BE2C (cell line): ENCODE measurements at regions not wholly inside any gene's neighbourhood (a gene's known extent, or its start where the extent isn't known, plus 50 kb on each side); places are given as distances from the start of the nearest gene placed in this dataset.

ENCODE experiments used
- DNase-seq: peaks from one replicate; pipeline ENCODE4 v3.0.0-alpha.2; 2020
- H3K27me3 ChIP-seq: fragments of 250-450 bp; sonication (Bioruptor Pico); 2 replicates; pipeline ENCODE4 v1.5.1; 2020; ENCODE audit warnings: mild to moderate bottlenecking
- H3K36me3 ChIP-seq: fragments of 250-450 bp; sonication (Bioruptor Pico); 2 replicates; pipeline ENCODE4 v1.5.1; 2020; ENCODE audit warnings: mild to moderate bottlenecking
- H3K4me1 ChIP-seq: fragments of 250-450 bp; sonication (Bioruptor Pico); 2 replicates; pipeline ENCODE4 v1.5.1; 2020
- H3K4me3 ChIP-seq: 2 replicates; pipeline ENCODE4 v1.5.1; 2011; ENCODE audit warnings: low read depth, low read length
- H3K9me3 ChIP-seq: fragments of 250-450 bp; sonication (Bioruptor Pico); 2 replicates; pipeline ENCODE4 v1.5.1; 2020
- TF ChIP-seq, protein P1 (sequence below): IDR thresholded peaks from 2 replicates; pipeline ENCODE4 v1.5.1; 2012; ENCODE audit warnings: mild to moderate bottlenecking, low read depth, low read length

DNA sequence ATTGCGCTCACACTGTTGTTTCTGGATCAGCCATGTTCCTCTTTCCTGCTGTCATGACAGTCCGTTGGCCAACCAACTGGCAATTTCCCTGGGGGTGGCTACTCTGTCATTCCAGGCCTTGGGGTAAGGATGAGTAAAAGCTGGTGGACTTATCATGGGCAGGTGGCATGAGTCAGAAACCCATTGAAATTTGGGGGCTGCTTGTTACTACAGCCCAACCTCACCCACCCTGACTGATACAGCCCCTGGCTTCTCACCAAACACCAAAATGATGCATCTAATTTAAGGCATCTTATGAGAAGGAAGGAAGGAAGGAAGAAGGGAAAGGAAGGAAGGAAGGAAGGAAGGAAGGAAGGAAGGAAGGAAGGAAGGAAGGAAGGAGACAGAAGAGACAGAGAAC, 53.9 kb upstream of the CRHR1 start:
- Histone ChIP-seq H3K9me3 (no peaks in the 10 kb centered on the region; the same call in 1 of the 2 replicates), H3K36me3 (no peaks in the 10 kb centered on the region), H3K4me1 (no peaks in the 10 kb centered on the region), H3K4me3 (no peak overlapping the region), H3K27me3 (peaks cover 10% of the 10 kb centered on the region)
- DNase-seq = no peak
- TF ChIP-seq, protein P1, sequence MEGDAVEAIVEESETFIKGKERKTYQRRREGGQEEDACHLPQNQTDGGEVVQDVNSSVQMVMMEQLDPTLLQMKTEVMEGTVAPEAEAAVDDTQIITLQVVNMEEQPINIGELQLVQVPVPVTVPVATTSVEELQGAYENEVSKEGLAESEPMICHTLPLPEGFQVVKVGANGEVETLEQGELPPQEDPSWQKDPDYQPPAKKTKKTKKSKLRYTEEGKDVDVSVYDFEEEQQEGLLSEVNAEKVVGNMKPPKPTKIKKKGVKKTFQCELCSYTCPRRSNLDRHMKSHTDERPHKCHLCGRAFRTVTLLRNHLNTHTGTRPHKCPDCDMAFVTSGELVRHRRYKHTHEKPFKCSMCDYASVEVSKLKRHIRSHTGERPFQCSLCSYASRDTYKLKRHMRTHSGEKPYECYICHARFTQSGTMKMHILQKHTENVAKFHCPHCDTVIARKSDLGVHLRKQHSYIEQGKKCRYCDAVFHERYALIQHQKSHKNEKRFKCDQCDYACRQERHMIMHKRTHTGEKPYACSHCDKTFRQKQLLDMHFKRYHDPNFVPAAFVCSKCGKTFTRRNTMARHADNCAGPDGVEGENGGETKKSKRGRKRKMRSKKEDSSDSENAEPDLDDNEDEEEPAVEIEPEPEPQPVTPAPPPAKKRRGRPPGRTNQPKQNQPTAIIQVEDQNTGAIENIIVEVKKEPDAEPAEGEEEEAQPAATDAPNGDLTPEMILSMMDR = no peak

DNA sequence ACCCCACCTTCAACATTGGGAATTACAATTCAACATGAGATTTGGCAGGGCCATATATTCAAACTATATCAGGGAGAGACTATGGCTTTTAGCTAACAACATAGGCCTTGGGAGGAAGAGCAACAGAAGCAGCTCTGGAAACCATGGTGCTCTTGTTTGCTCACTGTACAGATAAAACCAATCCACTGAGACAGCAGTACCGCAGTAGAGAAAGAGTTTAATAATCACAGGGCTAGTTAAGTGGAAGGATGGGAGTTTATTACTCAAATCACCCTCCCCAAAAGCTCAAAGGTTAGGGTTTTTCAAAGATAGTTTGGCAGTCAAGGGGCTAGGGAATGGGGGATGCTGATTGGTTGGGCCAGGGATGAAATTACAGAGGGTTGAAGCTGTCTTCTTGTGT, 52.7 kb upstream of the CRHR1 start:
- TF ChIP-seq, protein P1 = no peak
- no peaks in the 10 kb centered on the region for H3K4me1 ChIP-seq

DNA sequence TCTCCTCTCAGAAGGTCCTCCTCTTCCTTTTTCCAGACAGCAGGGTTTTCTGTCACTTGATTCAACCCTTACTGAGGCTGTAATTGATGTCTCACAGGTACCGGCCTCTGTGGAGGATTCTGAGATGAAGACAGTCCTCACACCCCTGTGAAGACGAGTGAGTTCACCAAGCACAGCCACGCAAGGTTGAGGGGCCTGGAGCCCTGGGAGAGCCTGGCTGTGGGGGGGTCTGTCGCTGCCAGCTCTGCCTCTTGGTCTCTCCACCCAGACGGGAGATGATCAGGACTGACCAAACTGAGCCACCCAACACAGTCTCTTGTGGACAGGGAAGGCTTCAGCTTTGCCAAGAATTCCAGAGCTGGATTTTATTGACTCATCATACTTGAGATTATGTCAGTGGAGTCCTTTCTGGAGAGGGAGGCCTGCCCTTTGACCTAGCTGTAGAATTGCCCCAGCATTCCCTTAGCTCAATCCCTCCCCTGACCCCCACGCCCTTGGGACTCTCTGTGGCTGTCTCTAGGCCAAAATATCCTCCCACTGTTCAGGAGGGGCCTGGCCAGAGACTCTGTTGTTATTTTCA, 51.1 kb upstream of the CRHR1 start:
- Histone ChIP-seq H3K27me3 (no peaks in the 10 kb centered on the region), H3K4me3 (no peak overlapping the region), H3K4me1 (no peaks in the 10 kb centered on the region), H3K9me3 (no peaks in the 10 kb centered on the region; the same call in 1 of the 2 replicates), H3K36me3 (no peaks in the 10 kb centered on the region)
- TF ChIP-seq, protein P1 = no peak
- no peak for DNase-seq

More for the DNA sequence above, 52.7 kb upstream of the CRHR1 start:
- Histone ChIP-seq H3K27me3 (peaks cover 8% of the 10 kb centered on the region), H3K4me3 (no peak overlapping the region), H3K9me3 (no peaks in the 10 kb centered on the region; the same call in 1 of the 2 replicates), H3K36me3 (no peaks in the 10 kb centered on the region)
- DNase-seq = no peak

DNA sequence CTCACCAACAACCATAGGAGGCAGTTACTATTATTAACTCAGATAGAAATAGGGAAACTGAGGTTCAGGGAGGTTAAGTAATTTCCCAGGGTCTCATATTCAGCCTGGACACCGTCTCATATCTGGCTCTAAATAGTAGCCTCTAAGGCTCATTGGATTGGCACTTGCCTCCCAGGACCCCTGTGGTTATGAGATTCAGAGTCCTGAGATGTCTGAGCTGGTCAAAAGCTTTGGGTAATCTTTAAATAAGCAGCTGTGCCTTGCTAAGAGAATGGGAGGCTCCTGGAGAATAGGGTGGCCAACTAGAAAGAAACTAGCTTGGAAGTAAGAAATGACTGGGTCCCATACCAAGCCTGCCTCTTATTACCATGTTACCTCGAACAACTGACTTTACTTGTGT, 50.3 kb upstream of the CRHR1 start:
- H3K36me3 ChIP-seq = no peaks in the 10 kb centered on the region
- H3K27me3 ChIP-seq = no peaks in the 10 kb centered on the region
- TF ChIP-seq, protein P1 = no peak
- no peaks in the 10 kb centered on the region; the same call in 1 of the 2 replicates for H3K9me3 ChIP-seq
- no peak overlapping the region for H3K4me3 ChIP-seq
- DNase-seq = no peak
- H3K4me1 ChIP-seq = no peaks in the 10 kb centered on the region
